HG02973 (cell line): ENCODE measurements at regions not wholly inside any gene's neighbourhood (a gene's known extent, or its start where the extent isn't known, plus 50 kb on each side); places are given as distances from the start of the nearest gene placed in this dataset.

ENCODE experiments used
- ATAC-seq: cut with Tn5 transposase; IDR thresholded peaks from one replicate; pipeline ENCODE4 v1.9.1; 2021; ENCODE audit warnings: moderate library complexity; ENCODE audit not compliant: unreplicated experiment

- ATAC-seq: no peak
Observed at GRCh38 chr2:23069156-23069555, 315.8 kb upstream of the KLHL29 start.

GRCh38 chr2:23069923-23070322, 315.1 kb upstream of the KLHL29 start:
- ATAC-seq: no peak

- no peak for ATAC-seq
Observed at GRCh38 chr2:23073056-23073455, 311.9 kb upstream of the KLHL29 start.

- no peak for ATAC-seq
Observed at GRCh38 chr2:23073671-23074070, 311.3 kb upstream of the KLHL29 start.

GRCh38 chr2:23077596-23077995, 307.4 kb upstream of the KLHL29 start:
- ATAC-seq: no peak

GRCh38 chr2:23078784-23079434, 306.1 kb upstream of the KLHL29 start:
- ATAC-seq: no peak

GRCh38 chr2:23083966-23084365, 301.0 kb upstream of the KLHL29 start:
- no peak for ATAC-seq

GRCh38 chr2:23091019-23091418, 294.0 kb upstream of the KLHL29 start:
- no peak for ATAC-seq

GRCh38 chr2:23091900-23092299, 293.1 kb upstream of the KLHL29 start:
- ATAC-seq: no peak

GRCh38 chr2:23092831-23093230, 292.1 kb upstream of the KLHL29 start:
- no peak for ATAC-seq

GRCh38 chr2:23093513-23093912, 291.5 kb upstream of the KLHL29 start:
- ATAC-seq: no peak

- no peak for ATAC-seq
Observed at GRCh38 chr2:23096906-23097602, 287.9 kb upstream of the KLHL29 start.

- no peak for ATAC-seq
Observed at GRCh38 chr2:23100406-23100805, 284.6 kb upstream of the KLHL29 start.

GRCh38 chr2:23106242-23106785, 278.7 kb upstream of the KLHL29 start:
- no peak for ATAC-seq

- ATAC-seq: no peak
Observed at GRCh38 chr2:23107327-23107941, 277.5 kb upstream of the KLHL29 start.

- ATAC-seq: no peak
Observed at GRCh38 chr2:23111263-23111662, 273.7 kb upstream of the KLHL29 start.

GRCh38 chr2:23112517-23112916, 272.5 kb upstream of the KLHL29 start:
- no peak for ATAC-seq

GRCh38 chr2:23114299-23114698, 270.7 kb upstream of the KLHL29 start:
- no peak for ATAC-seq

GRCh38 chr2:23118313-23118712, 266.7 kb upstream of the KLHL29 start:
- ATAC-seq: no peak

- ATAC-seq: no peak
Observed at GRCh38 chr2:23118894-23119293, 266.1 kb upstream of the KLHL29 start.

GRCh38 chr2:23120161-23120560, 264.8 kb upstream of the KLHL29 start:
- no peak for ATAC-seq
